A673 (cell line): ENCODE measurements at regions not wholly inside any gene's neighbourhood (a gene's known extent, or its start where the extent isn't known, plus 50 kb on each side); places are given as distances from the start of the nearest gene placed in this dataset.

Experiments
- EZH2 ChIP-seq: fragments of 200-600 bp; sonication (generic); IDR thresholded peaks from 2 replicates; pipeline ENCODE4 v1.6.1; 2017; ENCODE audit warnings: borderline replicate concordance, low read depth, mild to moderate bottlenecking, mixed read lengths, antibody characterized with exemption, low read length; ENCODE audit not compliant: poor library complexity, severe bottlenecking
- TF ChIP-seq, protein P1 (sequence below): fragments of 300-800, 200-600 bp; sonication (generic); conservative IDR thresholded peaks from 2 replicates; pipeline ENCODE4 v1.5.1; 2017; ENCODE audit warnings: low read depth, mild to moderate bottlenecking, antibody characterized with exemption, low read length, moderate library complexity, mixed read lengths

DNA sequence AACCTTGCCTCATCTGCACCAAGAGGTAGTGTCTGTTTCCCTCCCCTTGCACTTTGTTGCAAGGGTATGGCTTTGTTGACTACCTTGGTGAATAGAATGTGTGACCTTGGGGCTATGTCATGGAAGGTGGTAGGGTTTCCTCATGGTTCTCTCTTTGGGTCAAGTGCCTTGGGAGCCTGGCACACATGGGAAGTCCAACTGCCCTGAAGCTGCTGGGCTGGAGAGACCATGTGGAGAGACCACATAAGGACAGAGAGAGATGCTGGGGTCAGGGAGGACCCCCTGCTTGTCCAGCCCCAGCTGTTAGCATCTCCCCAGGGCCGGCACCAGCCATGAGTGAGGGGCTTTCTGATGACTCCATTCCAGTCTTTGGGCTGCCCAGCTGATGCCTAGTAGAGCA is 95.5 kb upstream of the PAX1 start:
- TF ChIP-seq, protein P1, sequence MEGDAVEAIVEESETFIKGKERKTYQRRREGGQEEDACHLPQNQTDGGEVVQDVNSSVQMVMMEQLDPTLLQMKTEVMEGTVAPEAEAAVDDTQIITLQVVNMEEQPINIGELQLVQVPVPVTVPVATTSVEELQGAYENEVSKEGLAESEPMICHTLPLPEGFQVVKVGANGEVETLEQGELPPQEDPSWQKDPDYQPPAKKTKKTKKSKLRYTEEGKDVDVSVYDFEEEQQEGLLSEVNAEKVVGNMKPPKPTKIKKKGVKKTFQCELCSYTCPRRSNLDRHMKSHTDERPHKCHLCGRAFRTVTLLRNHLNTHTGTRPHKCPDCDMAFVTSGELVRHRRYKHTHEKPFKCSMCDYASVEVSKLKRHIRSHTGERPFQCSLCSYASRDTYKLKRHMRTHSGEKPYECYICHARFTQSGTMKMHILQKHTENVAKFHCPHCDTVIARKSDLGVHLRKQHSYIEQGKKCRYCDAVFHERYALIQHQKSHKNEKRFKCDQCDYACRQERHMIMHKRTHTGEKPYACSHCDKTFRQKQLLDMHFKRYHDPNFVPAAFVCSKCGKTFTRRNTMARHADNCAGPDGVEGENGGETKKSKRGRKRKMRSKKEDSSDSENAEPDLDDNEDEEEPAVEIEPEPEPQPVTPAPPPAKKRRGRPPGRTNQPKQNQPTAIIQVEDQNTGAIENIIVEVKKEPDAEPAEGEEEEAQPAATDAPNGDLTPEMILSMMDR: no peak
- no peak for TF ChIP-seq EZH2
